HG03280 (cell line): ENCODE measurements at regions not wholly inside any gene's neighbourhood (a gene's known extent, or its start where the extent isn't known, plus 50 kb on each side); places are given as distances from the start of the nearest gene placed in this dataset.

Source experiments
- ATAC-seq: cut with Tn5 transposase; IDR thresholded peaks from one replicate; pipeline ENCODE4 v1.9.1; 2021; ENCODE audit warnings: mild to moderate bottlenecking, moderate library complexity; ENCODE audit not compliant: unreplicated experiment

GRCh38 chr10:83037653-83038052 is 1101.7 kb upstream of the GHITM start:
- no peak for ATAC-seq

GRCh38 chr10:83038631-83039030 is 1100.7 kb upstream of the GHITM start:
- no peak for ATAC-seq

GRCh38 chr10:83045731-83046130 is 1093.6 kb upstream of the GHITM start:
- ATAC-seq: no peak

- ATAC-seq: no peak
These were observed 1088.5 kb upstream of the GHITM start for GRCh38 chr10:83050815-83051214.

- ATAC-seq: no peak
These were observed 1076.4 kb upstream of the GHITM start for GRCh38 chr10:83062871-83063270.

- ATAC-seq: no peak
These were observed 1065.8 kb upstream of the GHITM start for GRCh38 chr10:83073472-83073871.

- no peak for ATAC-seq
These were observed 1064.1 kb upstream of the GHITM start for GRCh38 chr10:83075016-83075814.

- no peak for ATAC-seq
These were observed 1063.4 kb upstream of the GHITM start for GRCh38 chr10:83075815-83076355.

- no peak for ATAC-seq
These were observed 1062.9 kb upstream of the GHITM start for GRCh38 chr10:83076443-83076842.

GRCh38 chr10:83078160-83078559 is 1061.1 kb upstream of the GHITM start:
- ATAC-seq: no peak

- no peak for ATAC-seq
These were observed 1060.7 kb upstream of the GHITM start for GRCh38 chr10:83078645-83079044.

GRCh38 chr10:83083831-83084230 is 1055.5 kb upstream of the GHITM start:
- no peak for ATAC-seq

- no peak for ATAC-seq
These were observed 1050.0 kb upstream of the GHITM start for GRCh38 chr10:83089335-83089734.

GRCh38 chr10:83104616-83105015 is 1034.7 kb upstream of the GHITM start:
- no peak for ATAC-seq

GRCh38 chr10:83108565-83109333 is 1030.6 kb upstream of the GHITM start:
- ATAC-seq: no peak

- ATAC-seq: no peak
These were observed 1020.0 kb upstream of the GHITM start for GRCh38 chr10:83119346-83119745.

- no peak for ATAC-seq
These were observed 1017.0 kb upstream of the GHITM start for GRCh38 chr10:83122336-83122735.

GRCh38 chr10:83127942-83128575 is 1011.2 kb upstream of the GHITM start:
- no peak for ATAC-seq

- no peak for ATAC-seq
These were observed 998.5 kb upstream of the GHITM start for GRCh38 chr10:83140811-83141210.

GRCh38 chr10:83142074-83142563 is 997.2 kb upstream of the GHITM start:
- ATAC-seq: no peak

- no peak for ATAC-seq
These were observed 994.8 kb upstream of the GHITM start for GRCh38 chr10:83144461-83144860.
